ENCODE measurements at regions not wholly inside any gene's neighbourhood (a gene's known extent, or its start where the extent isn't known, plus 50 kb on each side); places are given as distances from the start of the nearest gene placed in this dataset.

- Histone ChIP-seq H3K36me3 (no peaks in the 10 kb centered on the region), H3K27ac (no peak overlapping the region), H3K9me3 (no peaks in the 10 kb centered on the region), H3K4me1 (peaks cover 0 to 2% (median 0%) of the 10 kb centered on the region in 3 donors), H3K4me3 (no peak overlapping the region), H3K27me3 (no peaks in the 10 kb centered on the region)
- DNase-seq (no peak), ATAC-seq (no peak), FAIRE-seq (no peak)
- intact Hi-C loops (cut with DNase I) = loop anchor here in 2 of 3 donors (5.0 to 10.0 kb wide), 3 partner anchors 125 to 598 kb away; no protein-coding TSS in a partner anchor
- WGBS, 2 donors = 64 to 71% methylated on average over 3 of the region's 3 CpGs
- no peak for TF ChIP-seq CTCF (IDR thresholded peaks at IDR 0.05)
Observed at GRCh38 chr2:191567206-191567605, 110.7 kb upstream of the NABP1 start.

GRCh38 chr2:191569025-191569424 lies 108.9 kb upstream of the NABP1 start:
- peaks cover 0 to 2% (median 0%) of the 10 kb centered on the region in 3 donors for H3K4me1 ChIP-seq
- WGBS, 2 donors = 47 to 69% methylated on average over 2 of the region's 2 CpGs
- H3K27me3 ChIP-seq = no peaks in the 10 kb centered on the region
- DNase-seq (no peak), ATAC-seq (no peak), FAIRE-seq (no peak)
- TF ChIP-seq CTCF (IDR thresholded peaks at IDR 0.05) = no peak
- intact Hi-C loops (cut with DNase I) = loop anchor here in 2 of 3 donors (5.0 to 10.0 kb wide), 3 partner anchors 123 to 596 kb away; no protein-coding TSS in a partner anchor
- H3K9me3 ChIP-seq = no peaks in the 10 kb centered on the region
- H3K4me3 ChIP-seq = no peak overlapping the region
- no peaks in the 10 kb centered on the region for H3K36me3 ChIP-seq
- no peak overlapping the region for H3K27ac ChIP-seq

- 17 to 24% methylated on average over 6 of the region's 6 CpGs for WGBS, 2 donors
- peak in 1 of 6 donors; percentile 18 for DNase-seq
- intact Hi-C loops (cut with DNase I) = no loop called here
- H3K9me3 ChIP-seq = no peaks in the 10 kb centered on the region
- TF ChIP-seq CTCF (IDR thresholded peaks at IDR 0.05) = no peak
- peaks cover 0 to 2% (median 0%) of the 10 kb centered on the region in 3 donors for H3K4me1 ChIP-seq
- no peak for FAIRE-seq
- H3K36me3 ChIP-seq = no peaks in the 10 kb centered on the region
- no peak overlapping the region for H3K27ac ChIP-seq
- H3K4me3 ChIP-seq = no peak overlapping the region
- ATAC-seq = peak in 2 of 4 donors; percentile 74 to 87
- no peaks in the 10 kb centered on the region for H3K27me3 ChIP-seq
Observed at GRCh38 chr2:191571163-191571769, 106.7 kb upstream of the NABP1 start.

GRCh38 chr2:191572319-191572718 lies 105.6 kb upstream of the NABP1 start:
- intact Hi-C loops (cut with DNase I) = no loop called here
- H3K9me3 ChIP-seq = no peaks in the 10 kb centered on the region
- no peak overlapping the region for H3K27ac ChIP-seq
- H3K27me3 ChIP-seq = no peaks in the 10 kb centered on the region
- ATAC-seq (no peak), FAIRE-seq (no peak), DNase-seq (no peak)
- WGBS, 2 donors = 84 to 90% methylated on average over 5 of the region's 5 CpGs
- no peak for TF ChIP-seq CTCF (IDR thresholded peaks at IDR 0.05)
- H3K36me3 ChIP-seq = no peaks in the 10 kb centered on the region
- H3K4me3 ChIP-seq = no peak overlapping the region
- H3K4me1 ChIP-seq = peaks cover 0 to 2% (median 0%) of the 10 kb centered on the region in 3 donors

GRCh38 chr2:191573216-191573615 lies 104.7 kb upstream of the NABP1 start:
- FAIRE-seq (no peak), DNase-seq (no peak), ATAC-seq (no peak)
- intact Hi-C loops (cut with DNase I) = no loop called here
- 87 to 88% methylated on average over 1 of the region's 1 CpG for WGBS, 2 donors
- Histone ChIP-seq H3K9me3 (no peaks in the 10 kb centered on the region), H3K36me3 (no peaks in the 10 kb centered on the region), H3K27me3 (no peaks in the 10 kb centered on the region), H3K4me1 (peaks cover 0 to 2% (median 0%) of the 10 kb centered on the region in 3 donors), H3K27ac (no peak overlapping the region), H3K4me3 (no peak overlapping the region)
- no peak for TF ChIP-seq CTCF (IDR thresholded peaks at IDR 0.05)
